LNCaP clone FGC (cell line): ENCODE measurements at regions not wholly inside any gene's neighbourhood (a gene's known extent, or its start where the extent isn't known, plus 50 kb on each side); places are given as distances from the start of the nearest gene placed in this dataset.

Source experiments
- DNase-seq: peaks from one replicate; pipeline ENCODE4 v3.0.0-alpha.2; 2011; ENCODE audit warnings: low read depth
- H3K4me3 ChIP-seq: 2 replicates; pipeline ENCODE4 v1.5.1; 2011; ENCODE audit warnings: mild to moderate bottlenecking, low read depth, low read length, control low read depth
- TF ChIP-seq, protein P1 (sequence below): IDR thresholded peaks from 2 replicates; pipeline ENCODE4 v1.5.1; 2012; ENCODE audit warnings: mild to moderate bottlenecking; ENCODE audit not compliant: control insufficient read depth, insufficient read depth; ENCODE audit errors: extremely low read depth

DNA sequence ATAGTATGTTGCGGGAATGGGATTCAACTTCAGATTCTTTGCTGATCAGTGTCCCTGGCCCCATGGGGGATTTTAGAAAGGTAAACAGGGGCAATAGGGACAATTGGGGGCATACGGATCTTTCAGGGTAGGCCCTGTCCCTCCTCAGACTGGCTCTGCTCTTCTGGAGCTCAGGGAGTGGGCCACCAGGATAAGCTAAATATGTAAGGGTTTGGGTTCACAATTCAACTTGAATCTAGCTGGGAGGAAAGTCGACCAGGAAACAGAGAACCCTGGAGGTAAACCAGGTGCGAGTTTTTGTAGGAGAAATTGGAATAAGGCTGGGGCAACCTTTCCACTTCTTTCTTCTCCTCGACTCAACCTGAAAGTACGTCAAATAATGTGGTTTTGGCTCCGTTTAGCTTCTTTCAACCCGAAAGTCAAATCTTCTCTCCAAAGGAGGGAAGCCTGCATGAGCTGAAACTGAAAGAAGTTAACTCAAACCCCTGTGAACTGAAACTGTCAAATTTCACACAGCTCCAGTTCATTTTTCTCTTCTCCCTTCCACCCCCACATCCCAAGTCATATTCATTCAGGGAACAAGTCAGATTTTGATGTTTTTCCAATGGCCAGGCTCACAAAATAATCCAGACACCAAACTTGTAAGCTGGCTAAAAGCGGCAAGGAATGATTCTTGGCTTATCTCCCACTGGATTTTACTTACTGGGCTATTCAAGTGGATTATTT is 278.2 kb downstream of the CLIC5 start:
- TF ChIP-seq, protein P1, sequence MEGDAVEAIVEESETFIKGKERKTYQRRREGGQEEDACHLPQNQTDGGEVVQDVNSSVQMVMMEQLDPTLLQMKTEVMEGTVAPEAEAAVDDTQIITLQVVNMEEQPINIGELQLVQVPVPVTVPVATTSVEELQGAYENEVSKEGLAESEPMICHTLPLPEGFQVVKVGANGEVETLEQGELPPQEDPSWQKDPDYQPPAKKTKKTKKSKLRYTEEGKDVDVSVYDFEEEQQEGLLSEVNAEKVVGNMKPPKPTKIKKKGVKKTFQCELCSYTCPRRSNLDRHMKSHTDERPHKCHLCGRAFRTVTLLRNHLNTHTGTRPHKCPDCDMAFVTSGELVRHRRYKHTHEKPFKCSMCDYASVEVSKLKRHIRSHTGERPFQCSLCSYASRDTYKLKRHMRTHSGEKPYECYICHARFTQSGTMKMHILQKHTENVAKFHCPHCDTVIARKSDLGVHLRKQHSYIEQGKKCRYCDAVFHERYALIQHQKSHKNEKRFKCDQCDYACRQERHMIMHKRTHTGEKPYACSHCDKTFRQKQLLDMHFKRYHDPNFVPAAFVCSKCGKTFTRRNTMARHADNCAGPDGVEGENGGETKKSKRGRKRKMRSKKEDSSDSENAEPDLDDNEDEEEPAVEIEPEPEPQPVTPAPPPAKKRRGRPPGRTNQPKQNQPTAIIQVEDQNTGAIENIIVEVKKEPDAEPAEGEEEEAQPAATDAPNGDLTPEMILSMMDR = no peak
- DNase-seq = no peak
- no peak overlapping the region for H3K4me3 ChIP-seq

GRCh38 chr6:45736134-45736533 is 279.5 kb downstream of the CLIC5 start:
- H3K4me3 ChIP-seq = no peak overlapping the region
- DNase-seq = no peak
- TF ChIP-seq, protein P1 = no peak

GRCh38 chr6:45732731-45733130 is 282.9 kb downstream of the CLIC5 start:
- TF ChIP-seq, protein P1 = no peak

GRCh38 chr6:45730232-45730631 is 285.4 kb downstream of the CLIC5 start:
- no peak overlapping the region for H3K4me3 ChIP-seq
- TF ChIP-seq, protein P1 = no peak
- DNase-seq = no peak

More at GRCh38 chr6:45732731-45733130, 282.9 kb downstream of the CLIC5 start:
- H3K4me3 ChIP-seq = no peak overlapping the region
- DNase-seq = no peak

GRCh38 chr6:45728674-45729073 is 287.0 kb downstream of the CLIC5 start:
- TF ChIP-seq, protein P1 = no peak
- no peak for DNase-seq
- H3K4me3 ChIP-seq = no peak overlapping the region

GRCh38 chr6:45727819-45728449 is 287.7 kb downstream of the CLIC5 start:
- TF ChIP-seq, protein P1 = no peak
- DNase-seq = no peak
- H3K4me3 ChIP-seq = no peak overlapping the region
